Mammary epithelial cell (primary cell): ENCODE measurements at regions not wholly inside any gene's neighbourhood (a gene's known extent, or its start where the extent isn't known, plus 50 kb on each side); places are given as distances from the start of the nearest gene placed in this dataset.

Experiments used
- EZH2 ChIP-seq: IDR thresholded peaks from 2 replicates; pipeline ENCODE4 v1.6.1; 2012; ENCODE audit warnings: low read length, inconsistent platforms, borderline replicate concordance
- TF ChIP-seq, protein P1 (sequence below), 2 donors: IDR thresholded peaks in 1 of 2; conservative IDR thresholded peaks in 1 of 2; 2 replicates each; pipeline ENCODE4 v1.5.1; 2011 to 2012; ENCODE audit warnings: inconsistent platforms in 2 of 2, low read length in 2 of 2, mild to moderate bottlenecking in 2 of 2, control low read depth in 1 of 2, low read depth in 1 of 2; ENCODE audit not compliant: insufficient read depth in 1 of 2; ENCODE audit errors: extremely low read depth in 1 of 2

DNA sequence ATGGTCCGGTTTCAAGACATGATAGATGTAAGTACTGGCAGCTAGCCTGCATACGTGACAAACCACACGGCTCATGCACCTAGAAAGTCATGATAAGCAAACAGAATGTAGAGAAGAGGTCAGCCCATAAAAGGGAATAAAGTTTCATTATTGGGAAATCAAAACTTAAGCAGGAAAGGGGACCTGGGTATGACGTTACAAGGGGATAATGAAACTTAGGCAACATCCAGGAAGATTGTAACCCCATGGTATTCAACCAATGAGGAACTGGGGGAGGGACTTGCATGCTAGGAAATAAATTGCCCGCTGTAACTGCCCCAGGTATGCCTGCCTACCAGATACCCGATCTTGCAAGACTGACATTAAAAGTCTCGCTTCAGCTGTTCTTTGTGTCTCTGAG, 1679.0 kb downstream of the SUCLG1 start:
- TF ChIP-seq, protein P1, sequence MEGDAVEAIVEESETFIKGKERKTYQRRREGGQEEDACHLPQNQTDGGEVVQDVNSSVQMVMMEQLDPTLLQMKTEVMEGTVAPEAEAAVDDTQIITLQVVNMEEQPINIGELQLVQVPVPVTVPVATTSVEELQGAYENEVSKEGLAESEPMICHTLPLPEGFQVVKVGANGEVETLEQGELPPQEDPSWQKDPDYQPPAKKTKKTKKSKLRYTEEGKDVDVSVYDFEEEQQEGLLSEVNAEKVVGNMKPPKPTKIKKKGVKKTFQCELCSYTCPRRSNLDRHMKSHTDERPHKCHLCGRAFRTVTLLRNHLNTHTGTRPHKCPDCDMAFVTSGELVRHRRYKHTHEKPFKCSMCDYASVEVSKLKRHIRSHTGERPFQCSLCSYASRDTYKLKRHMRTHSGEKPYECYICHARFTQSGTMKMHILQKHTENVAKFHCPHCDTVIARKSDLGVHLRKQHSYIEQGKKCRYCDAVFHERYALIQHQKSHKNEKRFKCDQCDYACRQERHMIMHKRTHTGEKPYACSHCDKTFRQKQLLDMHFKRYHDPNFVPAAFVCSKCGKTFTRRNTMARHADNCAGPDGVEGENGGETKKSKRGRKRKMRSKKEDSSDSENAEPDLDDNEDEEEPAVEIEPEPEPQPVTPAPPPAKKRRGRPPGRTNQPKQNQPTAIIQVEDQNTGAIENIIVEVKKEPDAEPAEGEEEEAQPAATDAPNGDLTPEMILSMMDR (conservative IDR thresholded peaks at IDR 0.05 in 1 of 2, IDR thresholded peaks at IDR 0.05 in 1 of 2; ENCODE audit: extremely low read depth in 1 of 2, insufficient read depth in 1 of 2, low read depth in 1 of 2, low read length in 2 of 2): no peak
- TF ChIP-seq EZH2: no peak
